ENCODE measurements at regions not wholly inside any gene's neighbourhood (a gene's known extent, or its start where the extent isn't known, plus 50 kb on each side); places are given as distances from the start of the nearest gene placed in this dataset.

GRCh38 chr6:119974430-119975159, 625.0 kb upstream of the MAN1A1 start:
- no peak for TF ChIP-seq EZH2 (IDR thresholded peaks at IDR 0.05; ENCODE audit: low read depth, low read length, severe bottlenecking)
- TF ChIP-seq RNF2 (IDR thresholded peaks at IDR 0.05; ENCODE audit: borderline replicate concordance, low read depth, low read length, missing control alignments, poor library complexity, severe bottlenecking), result no peak
- TF ChIP-seq CTCF (IDR thresholded peaks at IDR 0.05; ENCODE audit: control extremely low read depth in 1 of 3, insufficient read depth in 1 of 3, low read depth in 1 of 3, low read length in 3 of 3), result no peak
- TF ChIP-seq TAF1 (IDR thresholded peaks at IDR 0.05; ENCODE audit: low read depth, low read length), result no peak
- TF ChIP-seq EP300 (IDR thresholded peaks at IDR 0.05; ENCODE audit: borderline replicate concordance in 1 of 2, low read depth in 2 of 2, low read length in 2 of 2), result no peak
- TF ChIP-seq USF2 (IDR thresholded peaks at IDR 0.05; ENCODE audit: low read length), result no peak
- TF ChIP-seq RAD21 (IDR thresholded peaks at IDR 0.05 in 1 of 2, conservative IDR thresholded peaks at IDR 0.05 in 1 of 2; ENCODE audit: low read depth in 2 of 2, low read length in 2 of 2), result no peak
- TF ChIP-seq SAP30 (IDR thresholded peaks at IDR 0.05; ENCODE audit: insufficient read depth, insufficient replicate concordance, low read length), result no peak
- no peak for TF ChIP-seq YY1 (IDR thresholded peaks at IDR 0.05; ENCODE audit: low read depth, low read length)
